ENCODE measurements at regions not wholly inside any gene's neighbourhood (a gene's known extent, or its start where the extent isn't known, plus 50 kb on each side); places are given as distances from the start of the nearest gene placed in this dataset.
"Not testable (repeated sequence)": the region's sequence is repeated elsewhere in the genome, so short reads cannot be mapped to it uniquely, and the experiment has no call there.

GRCh38 chr14:96683562-96684289, 113.5 kb upstream of the VRK1 start:
- no peak for DNase-seq (ENCODE audit: low read depth, low spot score)

GRCh38 chr14:96686126-96686525, 111.1 kb upstream of the VRK1 start:
- DNase-seq (ENCODE audit: low read depth, low spot score): no peak

- DNase-seq (ENCODE audit: low read depth, low spot score): no peak
Observed at GRCh38 chr14:96688629-96689028, 108.6 kb upstream of the VRK1 start.

- no peak for DNase-seq (ENCODE audit: low read depth, low spot score)
Observed at GRCh38 chr14:96690713-96691383, 106.3 kb upstream of the VRK1 start.

GRCh38 chr14:96693252-96693820, 103.8 kb upstream of the VRK1 start:
- no peak for DNase-seq (ENCODE audit: low read depth, low spot score)

GRCh38 chr14:96693987-96694386, 103.2 kb upstream of the VRK1 start:
- DNase-seq (ENCODE audit: low read depth, low spot score): no peak

GRCh38 chr14:96698960-96699539, 98.1 kb upstream of the VRK1 start:
- no peak for DNase-seq (ENCODE audit: low read depth, low spot score)

GRCh38 chr14:96699666-96700065, 97.5 kb upstream of the VRK1 start:
- no peak for DNase-seq (ENCODE audit: low read depth, low spot score)

- no peak for DNase-seq (ENCODE audit: low read depth, low spot score)
Observed at GRCh38 chr14:96702831-96703230, 94.4 kb upstream of the VRK1 start.

GRCh38 chr14:96705422-96706092, 91.6 kb upstream of the VRK1 start:
- no peak for DNase-seq (ENCODE audit: low read depth, low spot score)

GRCh38 chr14:96706893-96707292, 90.3 kb upstream of the VRK1 start:
- DNase-seq (ENCODE audit: low read depth, low spot score): no peak

GRCh38 chr14:96710060-96710666, 87.0 kb upstream of the VRK1 start:
- no peak for DNase-seq (ENCODE audit: low read depth, low spot score)

GRCh38 chr14:96711559-96712267, 85.5 kb upstream of the VRK1 start:
- DNase-seq (ENCODE audit: low read depth, low spot score): no peak

- DNase-seq (ENCODE audit: low read depth, low spot score): no peak
Observed at GRCh38 chr14:96713426-96713825, 83.8 kb upstream of the VRK1 start.

GRCh38 chr14:96714537-96714936, 82.6 kb upstream of the VRK1 start:
- DNase-seq (ENCODE audit: low read depth, low spot score): not testable (repeated sequence)

- no peak for DNase-seq (ENCODE audit: low read depth, low spot score)
Observed at GRCh38 chr14:96717116-96717515, 80.1 kb upstream of the VRK1 start.

GRCh38 chr14:96718407-96718806, 78.8 kb upstream of the VRK1 start:
- no peak for DNase-seq (ENCODE audit: low read depth, low spot score)

- not testable (repeated sequence) for DNase-seq (ENCODE audit: low read depth, low spot score)
Observed at GRCh38 chr14:96720702-96721101, 76.5 kb upstream of the VRK1 start.

- no peak for DNase-seq (ENCODE audit: low read depth, low spot score)
Observed at GRCh38 chr14:96722736-96723135, 74.4 kb upstream of the VRK1 start.

GRCh38 chr14:96723946-96724345, 73.2 kb upstream of the VRK1 start:
- no peak for DNase-seq (ENCODE audit: low read depth, low spot score)

GRCh38 chr14:96725232-96725631, 72.0 kb upstream of the VRK1 start:
- DNase-seq (ENCODE audit: low read depth, low spot score): no peak

Data from brain pericyte (primary cell).